ENCODE measurements at regions not wholly inside any gene's neighbourhood (a gene's known extent, or its start where the extent isn't known, plus 50 kb on each side); places are given as distances from the start of the nearest gene placed in this dataset.

GRCh38 chr13:30564489-30564888, 53.2 kb upstream of the USPL1 start:
- TF ChIP-seq CTCF (IDR thresholded peaks at IDR 0.05; ENCODE audit: control insufficient read depth, extremely low read depth, insufficient read depth): no peak

GRCh38 chr13:30565658-30566057, 52.1 kb upstream of the USPL1 start:
- no peak for DNase-seq (ENCODE audit: low read depth)
- no peak for TF ChIP-seq CTCF (IDR thresholded peaks at IDR 0.05; ENCODE audit: control insufficient read depth, extremely low read depth, insufficient read depth)
- H3K4me3 ChIP-seq (ENCODE audit: low read depth, low read length): no peak overlapping the region

More at GRCh38 chr13:30564489-30564888, 53.2 kb upstream of the USPL1 start:
- no peak overlapping the region for H3K4me3 ChIP-seq (ENCODE audit: low read depth, low read length)
- no peak for DNase-seq (ENCODE audit: low read depth)

- no peak overlapping the region for H3K4me3 ChIP-seq (ENCODE audit: low read depth, low read length)
- no peak for TF ChIP-seq CTCF (IDR thresholded peaks at IDR 0.05; ENCODE audit: control insufficient read depth, extremely low read depth, insufficient read depth)
- DNase-seq (ENCODE audit: low read depth): no peak
Measured at GRCh38 chr13:30567072-30567471, 50.6 kb upstream of the USPL1 start.
